GM21786 (cell line): ENCODE measurements at regions not wholly inside any gene's neighbourhood (a gene's known extent, or its start where the extent isn't known, plus 50 kb on each side); places are given as distances from the start of the nearest gene placed in this dataset.
"Not testable (repeated sequence)": the region's sequence is repeated elsewhere in the genome, so short reads cannot be mapped to it uniquely, and the experiment has no call there.

Experiments used
- ATAC-seq: cut with Tn5 transposase; IDR thresholded peaks from one replicate; pipeline ENCODE4 v1.9.1; 2021; ENCODE audit not compliant: unreplicated experiment

DNA sequence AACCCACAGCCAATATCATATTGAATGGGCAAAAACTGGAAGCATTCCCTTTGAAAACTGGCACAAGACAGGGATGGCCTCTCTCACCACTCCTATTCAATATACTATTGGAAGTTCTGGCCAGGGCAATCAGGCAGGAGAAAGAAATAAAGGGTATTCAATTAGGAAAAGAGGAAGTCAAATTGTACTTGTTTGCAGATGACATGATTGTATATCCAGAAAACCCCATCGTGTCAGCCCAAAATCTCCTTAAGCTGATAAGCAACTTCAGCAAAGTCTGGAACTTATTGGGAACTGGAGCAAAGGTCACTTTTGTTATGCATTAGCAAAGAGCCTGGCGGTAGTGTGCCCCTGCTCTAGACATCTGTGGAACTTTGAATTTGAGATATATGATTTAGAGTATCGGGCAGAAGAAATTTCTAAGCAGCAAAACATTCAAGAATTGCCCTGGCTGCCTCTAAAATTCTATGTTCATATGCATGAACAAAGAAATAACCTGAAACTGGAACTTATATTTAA, 53.4 kb upstream of the PSMA1 start:
- ATAC-seq, result not testable (repeated sequence)

DNA sequence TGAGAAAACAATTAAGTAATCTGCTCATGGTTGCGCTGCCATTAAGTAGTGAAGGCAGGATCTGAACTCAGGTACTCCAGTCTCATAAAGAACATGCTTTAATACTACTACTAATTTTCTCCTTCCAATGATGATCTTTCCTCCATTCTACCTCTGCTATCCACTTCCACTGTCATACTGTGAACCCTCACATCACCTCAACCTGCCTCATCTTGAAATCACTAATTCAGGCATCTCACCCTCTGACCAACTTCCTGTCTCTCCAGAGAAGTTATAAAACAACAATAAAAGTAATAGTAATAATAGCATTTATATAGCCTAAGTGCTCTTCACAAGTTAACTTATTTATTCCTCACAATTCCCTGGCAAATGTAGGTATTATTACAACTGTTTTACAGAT, 57.1 kb upstream of the PSMA1 start:
- ATAC-seq, result no peak

GRCh38 chr11:14577835-14578529, 57.8 kb upstream of the PSMA1 start:
- peak; percentile 8 for ATAC-seq

GRCh38 chr11:14578541-14578956, 58.4 kb upstream of the PSMA1 start:
- peak; percentile 99 for ATAC-seq

- no peak for ATAC-seq
Measured at GRCh38 chr11:14579646-14580045, 59.5 kb upstream of the PSMA1 start.

GRCh38 chr11:14582793-14583192, 60.8 kb upstream of the PDE3B start:
- no peak for ATAC-seq

GRCh38 chr11:14583252-14584034, 60.2 kb upstream of the PDE3B start:
- no peak for ATAC-seq

DNA sequence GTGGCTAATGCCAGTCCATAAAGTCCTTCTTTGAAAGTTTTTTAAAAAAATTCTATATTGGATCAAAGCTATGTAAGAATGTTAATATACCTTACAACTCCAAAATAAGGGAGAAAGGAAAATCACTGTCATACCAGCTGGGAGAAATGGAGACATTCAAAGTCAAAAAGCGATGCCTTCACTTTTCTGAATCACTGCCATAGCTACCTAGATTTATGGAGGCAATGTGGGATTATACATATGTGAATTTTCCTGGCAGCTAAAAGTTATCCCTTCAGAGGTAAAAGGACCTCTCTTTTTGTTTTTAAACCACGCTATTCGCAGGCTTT, 59.6 kb upstream of the PDE3B start:
- no peak for ATAC-seq

- ATAC-seq, result no peak
Measured at GRCh38 chr11:14584595-14584994, 59.0 kb upstream of the PDE3B start.

DNA sequence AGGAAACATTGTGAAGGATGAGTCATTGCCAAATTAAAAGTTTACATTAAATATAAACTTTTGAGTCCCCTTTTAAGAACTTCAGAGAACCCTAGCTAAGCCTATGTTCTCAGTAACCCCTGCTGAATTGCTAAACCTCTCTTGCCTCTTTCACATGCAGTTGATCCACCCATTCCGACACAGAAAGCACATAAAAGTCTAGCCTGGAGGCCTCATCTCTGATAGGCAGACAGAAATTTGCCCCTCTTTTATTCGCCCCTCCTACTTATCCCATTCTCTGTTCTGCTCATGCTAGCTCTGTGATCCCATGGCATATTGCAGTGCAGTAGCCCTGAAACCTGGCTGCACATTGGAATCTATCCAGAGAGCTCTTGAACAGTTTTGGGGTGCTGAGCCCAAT, 58.2 kb upstream of the PDE3B start:
- no peak for ATAC-seq

- no peak for ATAC-seq
Measured at GRCh38 chr11:14587258-14587657, 56.3 kb upstream of the PDE3B start.

GRCh38 chr11:14588681-14589080, 54.9 kb upstream of the PDE3B start:
- no peak for ATAC-seq

- ATAC-seq, result no peak
Measured at GRCh38 chr11:14589421-14589820, 54.2 kb upstream of the PDE3B start.

DNA sequence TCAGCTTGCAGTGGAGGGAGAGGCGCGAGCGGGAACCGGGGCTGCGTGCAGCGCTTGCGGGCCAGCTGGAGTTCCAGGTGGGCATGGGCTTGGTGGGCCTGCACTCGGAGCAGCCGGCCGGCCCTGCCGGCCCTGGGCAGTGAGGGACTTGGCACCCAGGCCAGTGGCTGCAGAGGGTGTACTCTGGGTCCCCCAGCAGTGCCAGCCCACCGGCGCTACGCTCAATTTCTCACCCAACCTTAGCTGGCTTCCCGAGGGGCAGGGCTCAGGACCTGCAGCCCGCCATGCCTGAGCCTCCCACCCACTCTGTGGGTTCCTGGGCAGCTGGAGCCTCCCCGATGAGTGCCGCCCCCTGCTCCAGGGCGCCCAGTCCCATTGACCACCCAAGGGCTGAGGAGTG, 52.6 kb upstream of the PDE3B start:
- not testable (repeated sequence) for ATAC-seq

- ATAC-seq, result no peak
Measured at GRCh38 chr11:14593671-14594070, 49.9 kb upstream of the PDE3B start.
